ENCODE measurements at regions not wholly inside any gene's neighbourhood (a gene's known extent, or its start where the extent isn't known, plus 50 kb on each side); places are given as distances from the start of the nearest gene placed in this dataset.

GRCh38 chr13:38519229-38519911 is 167.5 kb upstream of the FREM2 start:
- DNase-seq (ENCODE audit: low spot score) = no peak

GRCh38 chr13:38520041-38520440 is 166.8 kb upstream of the FREM2 start:
- DNase-seq (ENCODE audit: low spot score) = no peak

GRCh38 chr13:38527140-38527539 is 159.7 kb upstream of the FREM2 start:
- no peak for DNase-seq (ENCODE audit: low spot score)

- no peak for DNase-seq (ENCODE audit: low spot score)
Observed at GRCh38 chr13:38528986-38529385, 157.9 kb upstream of the FREM2 start.

GRCh38 chr13:38530492-38530891 is 156.4 kb upstream of the FREM2 start:
- DNase-seq (ENCODE audit: low spot score) = no peak

GRCh38 chr13:38535261-38535660 is 151.6 kb upstream of the FREM2 start:
- DNase-seq (ENCODE audit: low spot score) = no peak

GRCh38 chr13:38537051-38537450 is 149.8 kb upstream of the FREM2 start:
- DNase-seq (ENCODE audit: low spot score) = no peak

GRCh38 chr13:38538422-38538821 is 148.5 kb upstream of the FREM2 start:
- no peak for DNase-seq (ENCODE audit: low spot score)

- DNase-seq (ENCODE audit: low spot score) = no peak
Observed at GRCh38 chr13:38539632-38540031, 147.2 kb upstream of the FREM2 start.

GRCh38 chr13:38542601-38543000 is 144.3 kb upstream of the FREM2 start:
- no peak for DNase-seq (ENCODE audit: low spot score)

GRCh38 chr13:38543561-38543960 is 143.3 kb upstream of the FREM2 start:
- no peak for DNase-seq (ENCODE audit: low spot score)

GRCh38 chr13:38563739-38564138 is 123.1 kb upstream of the FREM2 start:
- no peak for DNase-seq (ENCODE audit: low spot score)

- no peak for DNase-seq (ENCODE audit: low spot score)
Observed at GRCh38 chr13:38564256-38565150, 122.4 kb upstream of the FREM2 start.

- no peak for DNase-seq (ENCODE audit: low spot score)
Observed at GRCh38 chr13:38566023-38566422, 120.9 kb upstream of the FREM2 start.

GRCh38 chr13:38566519-38566918 is 120.4 kb upstream of the FREM2 start:
- DNase-seq (ENCODE audit: low spot score) = no peak

- no peak for DNase-seq (ENCODE audit: low spot score)
Observed at GRCh38 chr13:38570706-38571105, 116.2 kb upstream of the FREM2 start.

GRCh38 chr13:38575427-38575826 is 111.5 kb upstream of the FREM2 start:
- DNase-seq (ENCODE audit: low spot score) = no peak

GRCh38 chr13:38577048-38577447 is 109.8 kb upstream of the FREM2 start:
- no peak for DNase-seq (ENCODE audit: low spot score)

GRCh38 chr13:38582133-38582532 is 104.7 kb upstream of the FREM2 start:
- no peak for DNase-seq (ENCODE audit: low spot score)

- no peak for DNase-seq (ENCODE audit: low spot score)
Observed at GRCh38 chr13:38590230-38590629, 96.6 kb upstream of the FREM2 start.

GRCh38 chr13:38590796-38591507 is 95.9 kb upstream of the FREM2 start:
- DNase-seq (ENCODE audit: low spot score) = peak; percentile 69

- peak; percentile 38 for DNase-seq (ENCODE audit: low spot score)
Observed at GRCh38 chr13:38602266-38602665, 84.6 kb upstream of the FREM2 start.

All from mucosa of gallbladder (tissue), 1 donor.